ENCODE measurements at regions not wholly inside any gene's neighbourhood (a gene's known extent, or its start where the extent isn't known, plus 50 kb on each side); places are given as distances from the start of the nearest gene placed in this dataset.

DNA sequence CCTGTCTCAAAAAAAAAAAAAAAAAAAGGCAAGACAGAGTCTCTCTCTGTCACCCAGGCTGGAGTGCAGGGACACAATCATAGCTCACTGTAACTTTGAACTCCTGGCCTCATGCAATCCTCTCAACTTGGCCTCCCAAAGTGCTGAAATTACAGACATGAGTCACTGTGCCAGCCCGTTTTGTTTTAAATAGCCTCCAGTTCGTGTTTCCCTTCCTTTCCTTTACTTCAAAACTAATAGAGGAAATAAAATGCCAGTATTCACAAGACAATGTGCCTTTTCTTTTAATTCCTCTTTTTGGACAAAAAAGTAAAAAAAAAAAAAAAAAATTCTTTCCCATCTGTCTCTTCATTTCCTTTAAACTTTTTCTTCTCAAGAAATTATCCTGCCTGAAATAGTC lies 54.5 kb upstream of the ACMSD start:
- ChIA-PET CTCF (interaction anchor here (0.8 to 1.9 kb wide), 7 partner anchors 19 to 334 kb away, joined by 3 to 11 read pairs (median 4); no protein-coding TSS in a partner anchor), POLR2A (no interaction called here)
- no peaks in the 10 kb centered on the region for H3K9me3 ChIP-seq
- 24% methylated on average over 2 of the region's 2 CpGs for WGBS (ENCODE audit: low lambda C conversion rate)
- H3K27ac ChIP-seq (ENCODE audit: low read depth in 2 of 2, low read length in 1 of 2), result no peak overlapping the region
- H4K20me1 ChIP-seq (ENCODE audit: insufficient read depth), result no peaks in the 10 kb centered on the region
- H3K4me2 ChIP-seq, result no peak overlapping the region
- no peak overlapping the region for H2AFZ ChIP-seq (ENCODE audit: low read depth)
- no peaks in the 10 kb centered on the region for H3K79me2 ChIP-seq (ENCODE audit: insufficient read depth)
- no peaks in the 10 kb centered on the region for H3F3A ChIP-seq (replicated peaks; ENCODE audit: insufficient read depth)
- H3K9ac ChIP-seq, result no peak overlapping the region
- no peak for TF ChIP-seq JUND (IDR thresholded peaks at IDR 0.05)
- no peak for TF ChIP-seq TCF12 (IDR thresholded peaks at IDR 0.05)
- TF ChIP-seq SMC3 (IDR thresholded peaks at IDR 0.05; ENCODE audit: low read depth, low read length), result no peak
- no peaks in the 10 kb centered on the region for H3K9me2 ChIP-seq
- no peaks in the 10 kb centered on the region for H3K36me3 ChIP-seq (replicated peaks in 1 of 2; ENCODE audit: control insufficient read depth in 1 of 2, insufficient read depth in 2 of 2, low read length in 1 of 2)
- DNase-seq, result no peak
- H3K4me3 ChIP-seq (ENCODE audit: low read depth in 2 of 2, low read length in 1 of 2), result no peak overlapping the region
- no peaks in the 10 kb centered on the region for H3K27me3 ChIP-seq (ENCODE audit: insufficient read depth)
- H3K4me1 ChIP-seq (ENCODE audit: control insufficient read depth in 1 of 2, insufficient read depth in 2 of 2, low read depth in 1 of 2, low read length in 1 of 2), result no peaks in the 10 kb centered on the region

DNA sequence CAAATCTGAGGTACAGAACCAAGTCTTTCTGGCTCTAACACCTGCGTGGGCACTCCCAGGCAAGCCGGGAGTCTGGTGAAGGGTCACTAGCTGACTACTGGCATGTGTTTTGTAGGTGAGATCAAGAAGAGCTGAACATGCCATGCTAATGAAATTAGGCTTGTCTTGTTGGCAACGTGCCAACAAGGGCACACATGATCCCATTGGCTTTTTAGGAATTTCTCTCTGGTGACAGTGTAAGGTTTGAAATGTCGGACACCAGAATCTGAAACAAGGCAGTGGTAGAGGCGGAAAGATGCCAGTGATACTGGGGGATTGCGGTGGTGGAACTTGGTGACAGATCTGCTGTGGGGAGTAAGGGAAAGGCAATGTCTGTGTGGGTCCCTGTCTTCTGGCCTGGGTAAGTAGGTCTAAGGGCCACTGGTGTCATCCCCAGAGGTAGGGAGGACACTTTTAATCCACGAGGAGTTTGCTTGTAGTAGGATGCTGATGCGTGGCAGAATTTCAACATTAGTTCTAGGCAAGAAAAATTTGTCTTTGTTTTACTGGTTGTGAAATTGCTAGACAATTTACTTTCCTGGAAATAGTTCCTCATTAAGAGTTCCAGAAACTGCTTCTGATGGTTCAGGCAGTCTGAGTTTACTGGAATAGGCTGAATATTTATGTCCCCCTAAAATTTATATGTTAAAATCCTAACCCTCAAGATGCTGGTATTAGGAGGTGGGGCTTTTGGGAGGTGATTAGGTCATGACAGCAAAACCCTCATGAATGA lies 52.6 kb upstream of the ACMSD start:
- Histone ChIP-seq H3K27ac (ENCODE audit: low read depth in 2 of 2, low read length in 1 of 2) (no peak overlapping the region), H3K4me2 (no peak overlapping the region), H3F3A (replicated peaks; ENCODE audit: insufficient read depth) (no peaks in the 10 kb centered on the region), H3K9me2 (no peaks in the 10 kb centered on the region), H3K9me3 (no peaks in the 10 kb centered on the region), H3K27me3 (ENCODE audit: insufficient read depth) (no peaks in the 10 kb centered on the region), H3K9ac (no peak overlapping the region), H3K4me3 (ENCODE audit: low read depth in 2 of 2, low read length in 1 of 2) (no peak overlapping the region), H3K36me3 (replicated peaks in 1 of 2; ENCODE audit: control insufficient read depth in 1 of 2, insufficient read depth in 2 of 2, low read length in 1 of 2) (no peaks in the 10 kb centered on the region), H3K79me2 (ENCODE audit: insufficient read depth) (no peaks in the 10 kb centered on the region), H4K20me1 (ENCODE audit: insufficient read depth) (no peaks in the 10 kb centered on the region), H3K4me1 (ENCODE audit: control insufficient read depth in 1 of 2, insufficient read depth in 2 of 2, low read depth in 1 of 2, low read length in 1 of 2) (no peaks in the 10 kb centered on the region), H2AFZ (ENCODE audit: low read depth) (no peak overlapping the region)
- no peak for DNase-seq
- TF ChIP-seq ELF1 (IDR thresholded peaks at IDR 0.05) (no peak), MEF2A (IDR thresholded peaks at IDR 0.05; ENCODE audit: borderline replicate concordance, low read depth) (no peak), SIN3A (IDR thresholded peaks at IDR 0.05; ENCODE audit: borderline replicate concordance, low read depth, low read length) (no peak), RAD21 (IDR thresholded peaks at IDR 0.05; ENCODE audit: low read length) (no peak), YY1 (IDR thresholded peaks at IDR 0.05; ENCODE audit: low read depth) (no peak), FOSL2 (IDR thresholded peaks at IDR 0.05; ENCODE audit: borderline replicate concordance, low read depth) (no peak), FOXJ3 (CRISPR knock-in tag; IDR thresholded peaks at IDR 0.05) (no peak), GATA2 (CRISPR knock-in tag; IDR thresholded peaks at IDR 0.05) (no peak), EZH2phosphoT487 (IDR thresholded peaks at IDR 0.05; ENCODE audit: borderline replicate concordance, low read depth) (no peak), MXI1 (IDR thresholded peaks at IDR 0.05; ENCODE audit: low read depth, low read length) (no peak), RFX5 (IDR thresholded peaks at IDR 0.05; ENCODE audit: low read length) (no peak)
- TF ChIP-seq, protein P1, sequence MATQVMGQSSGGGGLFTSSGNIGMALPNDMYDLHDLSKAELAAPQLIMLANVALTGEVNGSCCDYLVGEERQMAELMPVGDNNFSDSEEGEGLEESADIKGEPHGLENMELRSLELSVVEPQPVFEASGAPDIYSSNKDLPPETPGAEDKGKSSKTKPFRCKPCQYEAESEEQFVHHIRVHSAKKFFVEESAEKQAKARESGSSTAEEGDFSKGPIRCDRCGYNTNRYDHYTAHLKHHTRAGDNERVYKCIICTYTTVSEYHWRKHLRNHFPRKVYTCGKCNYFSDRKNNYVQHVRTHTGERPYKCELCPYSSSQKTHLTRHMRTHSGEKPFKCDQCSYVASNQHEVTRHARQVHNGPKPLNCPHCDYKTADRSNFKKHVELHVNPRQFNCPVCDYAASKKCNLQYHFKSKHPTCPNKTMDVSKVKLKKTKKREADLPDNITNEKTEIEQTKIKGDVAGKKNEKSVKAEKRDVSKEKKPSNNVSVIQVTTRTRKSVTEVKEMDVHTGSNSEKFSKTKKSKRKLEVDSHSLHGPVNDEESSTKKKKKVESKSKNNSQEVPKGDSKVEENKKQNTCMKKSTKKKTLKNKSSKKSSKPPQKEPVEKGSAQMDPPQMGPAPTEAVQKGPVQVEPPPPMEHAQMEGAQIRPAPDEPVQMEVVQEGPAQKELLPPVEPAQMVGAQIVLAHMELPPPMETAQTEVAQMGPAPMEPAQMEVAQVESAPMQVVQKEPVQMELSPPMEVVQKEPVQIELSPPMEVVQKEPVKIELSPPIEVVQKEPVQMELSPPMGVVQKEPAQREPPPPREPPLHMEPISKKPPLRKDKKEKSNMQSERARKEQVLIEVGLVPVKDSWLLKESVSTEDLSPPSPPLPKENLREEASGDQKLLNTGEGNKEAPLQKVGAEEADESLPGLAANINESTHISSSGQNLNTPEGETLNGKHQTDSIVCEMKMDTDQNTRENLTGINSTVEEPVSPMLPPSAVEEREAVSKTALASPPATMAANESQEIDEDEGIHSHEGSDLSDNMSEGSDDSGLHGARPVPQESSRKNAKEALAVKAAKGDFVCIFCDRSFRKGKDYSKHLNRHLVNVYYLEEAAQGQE (IDR thresholded peaks at IDR 0.05; ENCODE audit: low read depth, low read length), result no peak
- TF ChIP-seq, protein P2, sequence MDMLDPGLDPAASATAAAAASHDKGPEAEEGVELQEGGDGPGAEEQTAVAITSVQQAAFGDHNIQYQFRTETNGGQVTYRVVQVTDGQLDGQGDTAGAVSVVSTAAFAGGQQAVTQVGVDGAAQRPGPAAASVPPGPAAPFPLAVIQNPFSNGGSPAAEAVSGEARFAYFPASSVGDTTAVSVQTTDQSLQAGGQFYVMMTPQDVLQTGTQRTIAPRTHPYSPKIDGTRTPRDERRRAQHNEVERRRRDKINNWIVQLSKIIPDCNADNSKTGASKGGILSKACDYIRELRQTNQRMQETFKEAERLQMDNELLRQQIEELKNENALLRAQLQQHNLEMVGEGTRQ (IDR thresholded peaks at IDR 0.05; ENCODE audit: borderline replicate concordance, low read depth, low read length), result no peak
- ChIA-PET CTCF (interaction anchor here (0.6 to 1.9 kb wide), 2 partner anchors 123 to 335 kb away, joined by 3 to 4 read pairs; no protein-coding TSS in a partner anchor), POLR2A (no interaction called here)
- WGBS (ENCODE audit: low lambda C conversion rate), result 42% methylated on average over 8 of the region's 8 CpGs
